Fibroblast of skin of right biceps (primary cell): ENCODE measurements at regions not wholly inside any gene's neighbourhood (a gene's known extent, or its start where the extent isn't known, plus 50 kb on each side); places are given as distances from the start of the nearest gene placed in this dataset.

Experiments
- DNase-seq: peaks from one replicate; pipeline ENCODE4 v3.0.0-alpha.2; 2013

- DNase-seq, result no peak
Measured at GRCh38 chr16:62424206-62424605, 388.0 kb upstream of the CDH8 start.

GRCh38 chr16:62408760-62409159 lies 372.5 kb upstream of the CDH8 start:
- no peak for DNase-seq

GRCh38 chr16:62406387-62406786 lies 370.1 kb upstream of the CDH8 start:
- DNase-seq, result no peak

GRCh38 chr16:62404842-62405611 lies 368.8 kb upstream of the CDH8 start:
- no peak for DNase-seq

- no peak for DNase-seq
Measured at GRCh38 chr16:62392698-62393097, 356.5 kb upstream of the CDH8 start.

GRCh38 chr16:62391940-62392339 lies 355.7 kb upstream of the CDH8 start:
- no peak for DNase-seq

GRCh38 chr16:62391134-62391533 lies 354.9 kb upstream of the CDH8 start:
- DNase-seq, result peak; percentile 52

GRCh38 chr16:62390214-62390613 lies 354.0 kb upstream of the CDH8 start:
- no peak for DNase-seq

GRCh38 chr16:62386411-62386810 lies 350.2 kb upstream of the CDH8 start:
- DNase-seq, result no peak

- DNase-seq, result no peak
Measured at GRCh38 chr16:62383941-62384340, 347.7 kb upstream of the CDH8 start.

- no peak for DNase-seq
Measured at GRCh38 chr16:62370445-62370844, 334.2 kb upstream of the CDH8 start.

- DNase-seq, result no peak
Measured at GRCh38 chr16:62363501-62363900, 327.3 kb upstream of the CDH8 start.

- DNase-seq, result no peak
Measured at GRCh38 chr16:62353355-62353754, 317.1 kb upstream of the CDH8 start.

GRCh38 chr16:62342216-62342615 lies 306.0 kb upstream of the CDH8 start:
- no peak for DNase-seq

- DNase-seq, result no peak
Measured at GRCh38 chr16:62335356-62335755, 299.1 kb upstream of the CDH8 start.

- DNase-seq, result no peak
Measured at GRCh38 chr16:62321606-62322005, 285.4 kb upstream of the CDH8 start.

GRCh38 chr16:62298600-62298999 lies 262.4 kb upstream of the CDH8 start:
- no peak for DNase-seq

GRCh38 chr16:62294213-62294972 lies 258.2 kb upstream of the CDH8 start:
- no peak for DNase-seq

- no peak for DNase-seq
Measured at GRCh38 chr16:62288990-62289629, 252.9 kb upstream of the CDH8 start.

GRCh38 chr16:62280506-62280905 lies 244.3 kb upstream of the CDH8 start:
- DNase-seq, result no peak

GRCh38 chr16:62277942-62278341 lies 241.7 kb upstream of the CDH8 start:
- DNase-seq, result no peak

- no peak for DNase-seq
Measured at GRCh38 chr16:62276637-62277036, 240.4 kb upstream of the CDH8 start.

- no peak for DNase-seq
Measured at GRCh38 chr16:62272035-62272434, 235.8 kb upstream of the CDH8 start.

- DNase-seq, result no peak
Measured at GRCh38 chr16:62261760-62262159, 225.5 kb upstream of the CDH8 start.
